GM23338 (cell line): ENCODE measurements at regions not wholly inside any gene's neighbourhood (a gene's known extent, or its start where the extent isn't known, plus 50 kb on each side); places are given as distances from the start of the nearest gene placed in this dataset.

Experiments used
- ATAC-seq: fragments of 200-7000 bp; cut with Tn5 transposase; 3 replicates; pipeline ENCODE4 v1.9.1; 2020
- DNase-seq: peaks from one replicate; pipeline ENCODE4 v3.0.0-alpha.2; 2015; ENCODE audit warnings: low spot score
- H2AFZ ChIP-seq: fragments of 200-600 bp; sonication (generic); 2 replicates; pipeline ENCODE4 v1.8.0; 2016; ENCODE audit warnings: antibody characterized with exemption, mild to moderate bottlenecking, moderate library complexity
- H3F3A ChIP-seq: fragments of 200-600 bp; sonication (generic); replicated peaks from 2 replicates; pipeline ENCODE4 v1.8.0; 2017; ENCODE audit warnings: antibody characterized with exemption, mixed run types, low read depth
- H3K27ac ChIP-seq: fragments of 200-600 bp; sonication (generic); 2 replicates; pipeline ENCODE4 v1.6.1; 2016; ENCODE audit warnings: low read depth
- H3K27me3 ChIP-seq: fragments of 200-600 bp; sonication (generic); 2 replicates; pipeline ENCODE4 v1.8.0; 2016; ENCODE audit warnings: mild to moderate bottlenecking, mixed run types, moderate library complexity; ENCODE audit not compliant: insufficient read depth
- H3K36me3 ChIP-seq: fragments of 200-600 bp; sonication (generic); 2 replicates; pipeline ENCODE4 v1.8.0; 2016; ENCODE audit warnings: mild to moderate bottlenecking; ENCODE audit not compliant: insufficient read depth
- H3K4me1 ChIP-seq: fragments of 200-600 bp; sonication (generic); 2 replicates; pipeline ENCODE4 v1.8.0; 2016; ENCODE audit warnings: mild to moderate bottlenecking, moderate library complexity; ENCODE audit not compliant: insufficient read depth
- H3K4me2 ChIP-seq: fragments of 200-600 bp; sonication (generic); 2 replicates; pipeline ENCODE4 v1.7.1; 2017; ENCODE audit warnings: mixed run types
- H3K4me3 ChIP-seq: fragments of 200-600 bp; sonication (generic); 2 replicates; pipeline ENCODE4 v1.6.1; 2016; ENCODE audit warnings: mixed run types
- H3K79me2 ChIP-seq: fragments of 200-600 bp; sonication (generic); replicated peaks from 2 replicates; pipeline ENCODE4 v1.8.0; 2017; ENCODE audit warnings: mild to moderate bottlenecking; ENCODE audit not compliant: insufficient read depth
- H3K9me2 ChIP-seq: fragments of 200-600 bp; sonication (generic); 2 replicates; pipeline ENCODE4 v1.8.0; 2017; ENCODE audit not compliant: insufficient read depth
- H4K20me1 ChIP-seq: fragments of 200-600 bp; sonication (generic); replicated peaks from 2 replicates; pipeline ENCODE4 v1.8.0; 2017; ENCODE audit warnings: mild to moderate bottlenecking; ENCODE audit not compliant: insufficient read depth
- H3K27ac Mint-ChIP-seq: 2 replicates; pipeline ENCODE4 v1.8.0; 2020; ENCODE audit warnings: inconsistent platforms, mild to moderate bottlenecking, moderate library complexity, mixed read lengths
- H3K27me3 Mint-ChIP-seq: 3 replicates; pipeline ENCODE4 v1.8.0; 2022; ENCODE audit warnings: low read depth, mild to moderate bottlenecking, moderate library complexity, mixed read lengths, inconsistent platforms; ENCODE audit not compliant: insufficient read depth, poor library complexity
- H3K36me3 Mint-ChIP-seq: 3 replicates; pipeline ENCODE4 v1.8.0; 2021; ENCODE audit warnings: low read depth, mild to moderate bottlenecking, inconsistent platforms, moderate library complexity, mixed read lengths
- H3K4me1 Mint-ChIP-seq: 3 replicates; pipeline ENCODE4 v1.8.0; 2020; ENCODE audit warnings: mild to moderate bottlenecking, inconsistent platforms, mixed read lengths
- H3K4me3 Mint-ChIP-seq: 3 replicates; pipeline ENCODE4 v1.8.0; 2021; ENCODE audit warnings: moderate library complexity, mild to moderate bottlenecking, inconsistent platforms, mixed read lengths
- H3K9me3 Mint-ChIP-seq: 3 replicates; pipeline ENCODE4 v1.8.0; 2020; ENCODE audit warnings: moderate library complexity, mild to moderate bottlenecking, inconsistent platforms, mixed read lengths
- CTCF ChIP-seq, 2 experiments: fragments of 200-600 bp in 1 of 2; sonication (generic) in 1 of 2; conservative IDR thresholded peaks; 2 replicates each; pipeline versions ENCODE4 v1.5.1 to v1.6.1; 2016 to 2017; ENCODE audit warnings: antibody characterized with exemption in 2 of 2, low read depth in 2 of 2, mild to moderate bottlenecking in 2 of 2, moderate library complexity in 1 of 2
- ETS1 ChIP-seq: IDR thresholded peaks from 2 replicates; pipeline ENCODE4 v1.6.1; 2016; ENCODE audit warnings: antibody characterized with exemption
- TF ChIP-seq, protein P1 (sequence below): IDR thresholded peaks from one replicate; pipeline ENCODE4 v1.6.1; 2018; ENCODE audit warnings: antibody characterized with exemption; ENCODE audit not compliant: unreplicated experiment
- TF ChIP-seq, protein P2 (sequence below): fragments of 250-450 bp; sonication (Bioruptor Pico); IDR thresholded peaks from 2 replicates; pipeline ENCODE4 v1.5.0; 2020; ENCODE audit warnings: mild to moderate bottlenecking, moderate library complexity

DNA sequence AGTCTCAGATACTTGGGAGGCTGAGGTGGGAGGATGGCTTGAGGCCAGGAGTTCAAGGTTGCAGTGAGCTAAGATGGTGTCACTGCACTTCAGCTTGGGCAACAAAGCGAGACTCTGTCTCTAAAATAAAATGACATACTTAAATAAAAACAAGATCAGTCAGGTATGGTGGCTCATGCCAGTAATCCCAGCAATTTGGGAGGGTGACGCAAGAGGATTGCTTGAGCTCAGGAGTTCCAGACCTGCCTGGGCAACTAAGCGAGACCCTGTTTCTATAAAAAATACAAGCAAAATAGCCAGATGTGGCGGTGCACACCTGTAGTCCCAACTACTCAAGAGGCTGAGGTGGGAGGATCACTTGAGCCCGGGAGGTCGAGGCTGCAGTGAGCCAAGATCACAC lies 149.6 kb downstream of the ZFP64 start:
- Histone ChIP-seq H3K27ac (no peak overlapping the region), H2AFZ (no peak overlapping the region), H3K4me2 (no peak overlapping the region), H3K79me2 (no peaks in the 10 kb centered on the region), H3K27me3 (no peaks in the 10 kb centered on the region), H3K4me3 (no peak overlapping the region), H3K9me2 (no peaks in the 10 kb centered on the region), H3K4me1 (peaks cover 17% of the 10 kb centered on the region), H3F3A (no peaks in the 10 kb centered on the region), H3K36me3 (no peaks in the 10 kb centered on the region), H4K20me1 (no peaks in the 10 kb centered on the region)
- TF ChIP-seq ETS1 (no peak), CTCF (conservative IDR thresholded peaks at IDR 0.05; ENCODE audit: low read depth in 2 of 2) (no peak)
- TF ChIP-seq, protein P1, sequence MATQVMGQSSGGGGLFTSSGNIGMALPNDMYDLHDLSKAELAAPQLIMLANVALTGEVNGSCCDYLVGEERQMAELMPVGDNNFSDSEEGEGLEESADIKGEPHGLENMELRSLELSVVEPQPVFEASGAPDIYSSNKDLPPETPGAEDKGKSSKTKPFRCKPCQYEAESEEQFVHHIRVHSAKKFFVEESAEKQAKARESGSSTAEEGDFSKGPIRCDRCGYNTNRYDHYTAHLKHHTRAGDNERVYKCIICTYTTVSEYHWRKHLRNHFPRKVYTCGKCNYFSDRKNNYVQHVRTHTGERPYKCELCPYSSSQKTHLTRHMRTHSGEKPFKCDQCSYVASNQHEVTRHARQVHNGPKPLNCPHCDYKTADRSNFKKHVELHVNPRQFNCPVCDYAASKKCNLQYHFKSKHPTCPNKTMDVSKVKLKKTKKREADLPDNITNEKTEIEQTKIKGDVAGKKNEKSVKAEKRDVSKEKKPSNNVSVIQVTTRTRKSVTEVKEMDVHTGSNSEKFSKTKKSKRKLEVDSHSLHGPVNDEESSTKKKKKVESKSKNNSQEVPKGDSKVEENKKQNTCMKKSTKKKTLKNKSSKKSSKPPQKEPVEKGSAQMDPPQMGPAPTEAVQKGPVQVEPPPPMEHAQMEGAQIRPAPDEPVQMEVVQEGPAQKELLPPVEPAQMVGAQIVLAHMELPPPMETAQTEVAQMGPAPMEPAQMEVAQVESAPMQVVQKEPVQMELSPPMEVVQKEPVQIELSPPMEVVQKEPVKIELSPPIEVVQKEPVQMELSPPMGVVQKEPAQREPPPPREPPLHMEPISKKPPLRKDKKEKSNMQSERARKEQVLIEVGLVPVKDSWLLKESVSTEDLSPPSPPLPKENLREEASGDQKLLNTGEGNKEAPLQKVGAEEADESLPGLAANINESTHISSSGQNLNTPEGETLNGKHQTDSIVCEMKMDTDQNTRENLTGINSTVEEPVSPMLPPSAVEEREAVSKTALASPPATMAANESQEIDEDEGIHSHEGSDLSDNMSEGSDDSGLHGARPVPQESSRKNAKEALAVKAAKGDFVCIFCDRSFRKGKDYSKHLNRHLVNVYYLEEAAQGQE: no peak
- TF ChIP-seq, protein P2, sequence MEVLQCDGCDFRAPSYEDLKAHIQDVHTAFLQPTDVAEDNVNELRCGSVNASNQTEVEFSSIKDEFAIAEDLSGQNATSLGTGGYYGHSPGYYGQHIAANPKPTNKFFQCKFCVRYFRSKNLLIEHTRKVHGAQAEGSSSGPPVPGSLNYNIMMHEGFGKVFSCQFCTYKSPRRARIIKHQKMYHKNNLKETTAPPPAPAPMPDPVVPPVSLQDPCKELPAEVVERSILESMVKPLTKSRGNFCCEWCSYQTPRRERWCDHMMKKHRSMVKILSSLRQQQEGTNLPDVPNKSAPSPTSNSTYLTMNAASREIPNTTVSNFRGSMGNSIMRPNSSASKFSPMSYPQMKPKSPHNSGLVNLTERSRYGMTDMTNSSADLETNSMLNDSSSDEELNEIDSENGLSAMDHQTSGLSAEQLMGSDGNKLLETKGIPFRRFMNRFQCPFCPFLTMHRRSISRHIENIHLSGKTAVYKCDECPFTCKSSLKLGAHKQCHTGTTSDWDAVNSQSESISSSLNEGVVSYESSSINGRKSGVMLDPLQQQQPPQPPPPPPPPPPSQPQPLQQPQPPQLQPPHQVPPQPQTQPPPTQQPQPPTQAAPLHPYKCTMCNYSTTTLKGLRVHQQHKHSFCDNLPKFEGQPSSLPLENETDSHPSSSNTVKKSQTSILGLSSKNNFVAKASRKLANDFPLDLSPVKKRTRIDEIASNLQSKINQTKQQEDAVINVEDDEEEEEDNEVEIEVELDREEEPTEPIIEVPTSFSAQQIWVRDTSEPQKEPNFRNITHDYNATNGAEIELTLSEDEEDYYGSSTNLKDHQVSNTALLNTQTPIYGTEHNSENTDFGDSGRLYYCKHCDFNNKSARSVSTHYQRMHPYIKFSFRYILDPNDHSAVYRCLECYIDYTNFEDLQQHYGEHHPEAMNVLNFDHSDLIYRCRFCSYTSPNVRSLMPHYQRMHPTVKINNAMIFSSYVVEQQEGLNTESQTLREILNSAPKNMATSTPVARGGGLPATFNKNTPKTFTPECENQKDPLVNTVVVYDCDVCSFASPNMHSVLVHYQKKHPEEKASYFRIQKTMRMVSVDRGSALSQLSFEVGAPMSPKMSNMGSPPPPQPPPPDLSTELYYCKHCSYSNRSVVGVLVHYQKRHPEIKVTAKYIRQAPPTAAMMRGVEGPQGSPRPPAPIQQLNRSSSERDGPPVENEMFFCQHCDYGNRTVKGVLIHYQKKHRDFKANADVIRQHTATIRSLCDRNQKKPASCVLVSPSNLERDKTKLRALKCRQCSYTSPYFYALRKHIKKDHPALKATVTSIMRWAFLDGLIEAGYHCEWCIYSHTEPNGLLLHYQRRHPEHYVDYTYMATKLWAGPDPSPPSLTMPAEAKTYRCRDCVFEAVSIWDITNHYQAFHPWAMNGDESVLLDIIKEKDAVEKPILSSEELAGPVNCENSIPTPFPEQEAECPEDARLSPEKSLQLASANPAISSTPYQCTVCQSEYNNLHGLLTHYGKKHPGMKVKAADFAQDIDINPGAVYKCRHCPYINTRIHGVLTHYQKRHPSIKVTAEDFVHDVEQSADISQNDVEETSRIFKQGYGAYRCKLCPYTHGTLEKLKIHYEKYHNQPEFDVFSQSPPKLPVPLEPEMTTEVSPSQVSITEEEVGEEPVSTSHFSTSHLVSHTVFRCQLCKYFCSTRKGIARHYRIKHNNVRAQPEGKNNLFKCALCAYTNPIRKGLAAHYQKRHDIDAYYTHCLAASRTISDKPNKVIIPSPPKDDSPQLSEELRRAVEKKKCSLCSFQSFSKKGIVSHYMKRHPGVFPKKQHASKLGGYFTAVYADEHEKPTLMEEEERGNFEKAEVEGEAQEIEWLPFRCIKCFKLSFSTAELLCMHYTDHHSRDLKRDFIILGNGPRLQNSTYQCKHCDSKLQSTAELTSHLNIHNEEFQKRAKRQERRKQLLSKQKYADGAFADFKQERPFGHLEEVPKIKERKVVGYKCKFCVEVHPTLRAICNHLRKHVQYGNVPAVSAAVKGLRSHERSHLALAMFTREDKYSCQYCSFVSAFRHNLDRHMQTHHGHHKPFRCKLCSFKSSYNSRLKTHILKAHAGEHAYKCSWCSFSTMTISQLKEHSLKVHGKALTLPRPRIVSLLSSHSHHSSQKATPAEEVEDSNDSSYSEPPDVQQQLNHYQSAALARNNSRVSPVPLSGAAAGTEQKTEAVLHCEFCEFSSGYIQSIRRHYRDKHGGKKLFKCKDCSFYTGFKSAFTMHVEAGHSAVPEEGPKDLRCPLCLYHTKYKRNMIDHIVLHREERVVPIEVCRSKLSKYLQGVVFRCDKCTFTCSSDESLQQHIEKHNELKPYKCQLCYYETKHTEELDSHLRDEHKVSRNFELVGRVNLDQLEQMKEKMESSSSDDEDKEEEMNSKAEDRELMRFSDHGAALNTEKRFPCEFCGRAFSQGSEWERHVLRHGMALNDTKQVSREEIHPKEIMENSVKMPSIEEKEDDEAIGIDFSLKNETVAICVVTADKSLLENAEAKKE (CRISPR knock-in tag): no peak
- Mint-ChIP-seq H3K27ac (no peak overlapping the region), H3K4me1 (peaks cover 15% of the 10 kb centered on the region), H3K27me3 (no peaks in the 10 kb centered on the region), H3K36me3 (no peaks in the 10 kb centered on the region), H3K9me3 (no peaks in the 10 kb centered on the region), H3K4me3 (no peak overlapping the region)
- ATAC-seq: no peak
- no peak for DNase-seq
